HUDEP-2 (cell line): ENCODE measurements at regions not wholly inside any gene's neighbourhood (a gene's known extent, or its start where the extent isn't known, plus 50 kb on each side); places are given as distances from the start of the nearest gene placed in this dataset.
"Not testable (repeated sequence)": the region's sequence is repeated elsewhere in the genome, so short reads cannot be mapped to it uniquely, and the experiment has no call there.

ENCODE experiments used
- DNase-seq, 76 experiments: peaks; one replicate each; lab custom pipeline; 2025; ENCODE audit not compliant: unreplicated experiment in 76 of 76; lab: John Stamatoyannopoulos, UW

- DNase-seq, result not testable (repeated sequence)
Measured at GRCh38 chr17:77843255-77843895, 115.1 kb upstream of the TNRC6C start.

- DNase-seq, result no peak
Measured at GRCh38 chr17:77843896-77844295, 114.6 kb upstream of the TNRC6C start.

- DNase-seq, result no peak
Measured at GRCh38 chr17:77844681-77845080, 113.8 kb upstream of the TNRC6C start.

GRCh38 chr17:77845541-77846225, 112.8 kb upstream of the TNRC6C start:
- no peak for DNase-seq

GRCh38 chr17:77846531-77847085, 111.9 kb upstream of the TNRC6C start:
- peak in 1 of 76 experiments; percentile 2 for DNase-seq

GRCh38 chr17:77847221-77848085, 111.0 kb upstream of the TNRC6C start:
- no peak for DNase-seq

- no peak for DNase-seq
Measured at GRCh38 chr17:77848257-77848656, 110.2 kb upstream of the TNRC6C start.

GRCh38 chr17:77849239-77849638, 109.3 kb upstream of the TNRC6C start:
- DNase-seq, result no peak

GRCh38 chr17:77851921-77852320, 106.6 kb upstream of the TNRC6C start:
- DNase-seq, result no peak

- no peak for DNase-seq
Measured at GRCh38 chr17:77852731-77853130, 105.8 kb upstream of the TNRC6C start.

GRCh38 chr17:77853191-77853977, 105.1 kb upstream of the TNRC6C start:
- no peak for DNase-seq

- no peak for DNase-seq
Measured at GRCh38 chr17:77854083-77854758, 104.3 kb upstream of the TNRC6C start.

- DNase-seq, result no peak
Measured at GRCh38 chr17:77854759-77855745, 103.5 kb upstream of the TNRC6C start.

GRCh38 chr17:77856551-77857305, 101.8 kb upstream of the TNRC6C start:
- DNase-seq, result no peak

GRCh38 chr17:77857306-77857555, 101.3 kb upstream of the TNRC6C start:
- DNase-seq, result no peak

GRCh38 chr17:77857613-77858012, 100.9 kb upstream of the TNRC6C start:
- no peak for DNase-seq

- DNase-seq, result no peak
Measured at GRCh38 chr17:77858291-77859034, 100.0 kb upstream of the TNRC6C start.
